ENCODE measurements at regions not wholly inside any gene's neighbourhood (a gene's known extent, or its start where the extent isn't known, plus 50 kb on each side); places are given as distances from the start of the nearest gene placed in this dataset.

GRCh38 chr18:7458884-7459283 lies 108.2 kb upstream of the PTPRM start:
- no peak for TF ChIP-seq CTCF (IDR thresholded peaks at IDR 0.05; ENCODE audit: low read depth, low read length, poor library complexity, severe bottlenecking)
- TF ChIP-seq EZH2phosphoT487 (IDR thresholded peaks at IDR 0.05; ENCODE audit: borderline replicate concordance, low read length) = no peak
